Uterus (tissue), 2 donors: ENCODE measurements at regions not wholly inside any gene's neighbourhood (a gene's known extent, or its start where the extent isn't known, plus 50 kb on each side); places are given as distances from the start of the nearest gene placed in this dataset.

Experiments
- POLR2A ChIP-seq, 2 donors: fragments of 450-650 bp; IDR thresholded peaks; one replicate each; pipeline ENCODE4 v1.6.1; 2016; ENCODE audit warnings: antibody characterized with exemption in 2 of 2, mild to moderate bottlenecking in 1 of 2, moderate library complexity in 1 of 2
- TF ChIP-seq, protein P1 (sequence below), 4 experiments: fragments of 200-600 bp in 2 of 4; fragments of 450-650 bp in 2 of 4; sonication (generic) in 2 of 4; IDR thresholded peaks; one replicate each; pipeline ENCODE4 v1.5.1; 2016 to 2019; ENCODE audit warnings: antibody characterized with exemption in 4 of 4, mild to moderate bottlenecking in 2 of 4, moderate library complexity in 1 of 4

GRCh38 chrX:110847334-110847733, 51.7 kb upstream of the CHRDL1 start:
- TF ChIP-seq, protein P1, sequence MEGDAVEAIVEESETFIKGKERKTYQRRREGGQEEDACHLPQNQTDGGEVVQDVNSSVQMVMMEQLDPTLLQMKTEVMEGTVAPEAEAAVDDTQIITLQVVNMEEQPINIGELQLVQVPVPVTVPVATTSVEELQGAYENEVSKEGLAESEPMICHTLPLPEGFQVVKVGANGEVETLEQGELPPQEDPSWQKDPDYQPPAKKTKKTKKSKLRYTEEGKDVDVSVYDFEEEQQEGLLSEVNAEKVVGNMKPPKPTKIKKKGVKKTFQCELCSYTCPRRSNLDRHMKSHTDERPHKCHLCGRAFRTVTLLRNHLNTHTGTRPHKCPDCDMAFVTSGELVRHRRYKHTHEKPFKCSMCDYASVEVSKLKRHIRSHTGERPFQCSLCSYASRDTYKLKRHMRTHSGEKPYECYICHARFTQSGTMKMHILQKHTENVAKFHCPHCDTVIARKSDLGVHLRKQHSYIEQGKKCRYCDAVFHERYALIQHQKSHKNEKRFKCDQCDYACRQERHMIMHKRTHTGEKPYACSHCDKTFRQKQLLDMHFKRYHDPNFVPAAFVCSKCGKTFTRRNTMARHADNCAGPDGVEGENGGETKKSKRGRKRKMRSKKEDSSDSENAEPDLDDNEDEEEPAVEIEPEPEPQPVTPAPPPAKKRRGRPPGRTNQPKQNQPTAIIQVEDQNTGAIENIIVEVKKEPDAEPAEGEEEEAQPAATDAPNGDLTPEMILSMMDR (IDR thresholded peaks at IDR 0.05), result peak; percentile 46 to 66 (median 62)
- TF ChIP-seq POLR2A (IDR thresholded peaks at IDR 0.05), result no peak
